ENCODE measurements at regions not wholly inside any gene's neighbourhood (a gene's known extent, or its start where the extent isn't known, plus 50 kb on each side); places are given as distances from the start of the nearest gene placed in this dataset.

DNA sequence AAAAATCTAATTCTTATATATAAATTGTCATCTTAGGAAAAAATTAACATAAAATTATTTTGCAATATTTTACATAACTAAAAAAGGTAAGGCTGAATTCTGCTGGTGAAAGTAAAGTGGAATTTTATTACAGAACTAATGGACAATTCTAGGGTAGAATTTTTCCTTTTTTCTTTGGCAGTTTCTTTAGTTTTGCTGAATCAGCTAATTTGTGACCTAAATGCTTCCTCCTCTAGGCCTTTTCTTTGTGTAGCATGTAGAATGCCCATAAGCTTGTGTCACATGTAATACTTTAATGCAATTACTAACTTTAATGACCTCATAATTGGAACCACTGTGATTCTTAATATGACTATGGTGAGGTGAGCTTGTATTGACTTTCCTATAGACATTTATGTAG, 1378.4 kb upstream of the ADGRL4 start:
- Histone ChIP-seq H3K4me3 (no peak overlapping the region), H3K4me1 (no peaks in the 10 kb centered on the region), H3K36me3 (no peaks in the 10 kb centered on the region), H3K27ac (no peak overlapping the region), H3K27me3 (no peaks in the 10 kb centered on the region), H3K9me3 (no peaks in the 10 kb centered on the region)
- intact Hi-C loops (cut with DNase I), result no loop called here
- TF ChIP-seq, protein P1, sequence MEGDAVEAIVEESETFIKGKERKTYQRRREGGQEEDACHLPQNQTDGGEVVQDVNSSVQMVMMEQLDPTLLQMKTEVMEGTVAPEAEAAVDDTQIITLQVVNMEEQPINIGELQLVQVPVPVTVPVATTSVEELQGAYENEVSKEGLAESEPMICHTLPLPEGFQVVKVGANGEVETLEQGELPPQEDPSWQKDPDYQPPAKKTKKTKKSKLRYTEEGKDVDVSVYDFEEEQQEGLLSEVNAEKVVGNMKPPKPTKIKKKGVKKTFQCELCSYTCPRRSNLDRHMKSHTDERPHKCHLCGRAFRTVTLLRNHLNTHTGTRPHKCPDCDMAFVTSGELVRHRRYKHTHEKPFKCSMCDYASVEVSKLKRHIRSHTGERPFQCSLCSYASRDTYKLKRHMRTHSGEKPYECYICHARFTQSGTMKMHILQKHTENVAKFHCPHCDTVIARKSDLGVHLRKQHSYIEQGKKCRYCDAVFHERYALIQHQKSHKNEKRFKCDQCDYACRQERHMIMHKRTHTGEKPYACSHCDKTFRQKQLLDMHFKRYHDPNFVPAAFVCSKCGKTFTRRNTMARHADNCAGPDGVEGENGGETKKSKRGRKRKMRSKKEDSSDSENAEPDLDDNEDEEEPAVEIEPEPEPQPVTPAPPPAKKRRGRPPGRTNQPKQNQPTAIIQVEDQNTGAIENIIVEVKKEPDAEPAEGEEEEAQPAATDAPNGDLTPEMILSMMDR (IDR thresholded peaks at IDR 0.05), result no peak
- TF ChIP-seq POLR2A (IDR thresholded peaks at IDR 0.05), result no peak
- no peak for DNase-seq

DNA sequence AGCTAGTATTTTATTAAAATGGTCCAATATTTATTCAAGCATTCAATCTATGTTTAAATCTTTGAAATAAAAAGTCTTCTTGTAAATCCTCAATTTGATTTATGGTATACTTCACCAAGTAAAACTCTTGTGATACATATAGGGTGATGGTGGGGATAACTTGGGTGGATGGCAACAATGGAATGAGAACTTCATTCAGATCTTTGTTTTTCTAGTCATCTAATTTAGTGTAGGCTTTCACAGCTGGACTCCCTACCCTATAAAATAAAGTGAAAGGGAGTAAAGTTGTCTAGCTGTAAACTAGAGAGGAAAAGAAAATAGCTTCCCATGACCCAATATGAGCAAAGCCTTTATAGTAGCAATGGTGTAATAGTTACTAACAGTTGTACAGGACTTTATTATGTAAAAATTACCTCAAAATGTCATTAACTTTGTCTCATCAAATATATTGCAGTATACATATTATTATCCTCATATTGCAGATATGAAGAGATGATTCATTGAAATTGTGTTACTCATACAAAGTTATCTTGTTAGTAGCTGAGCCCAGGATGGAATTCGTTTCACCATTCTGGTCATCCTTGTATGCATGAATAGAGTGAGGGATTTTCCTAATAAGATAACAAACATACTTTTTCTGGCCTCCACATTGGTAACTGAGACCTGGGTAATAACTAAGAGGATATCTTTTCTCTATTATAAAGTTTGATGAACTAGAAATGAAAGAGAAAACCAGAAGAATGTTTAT, 1377.7 kb upstream of the ADGRL4 start:
- Histone ChIP-seq H3K9me3 (no peaks in the 10 kb centered on the region), H3K36me3 (no peaks in the 10 kb centered on the region), H3K4me3 (no peak overlapping the region), H3K4me1 (no peaks in the 10 kb centered on the region), H3K27me3 (no peaks in the 10 kb centered on the region), H3K27ac (no peak overlapping the region)
- no peak for DNase-seq
- no peak for TF ChIP-seq POLR2A (IDR thresholded peaks at IDR 0.05)
- TF ChIP-seq, protein P1 (IDR thresholded peaks at IDR 0.05), result no peak
- WGBS, 2 donors, result 36 to 38% methylated on average over 1 of the region's 1 CpG
- intact Hi-C loops (cut with DNase I), result no loop called here

GRCh38 chr1:80375662-80376061, 1369.1 kb upstream of the ADGRL4 start:
- H3K9me3 ChIP-seq, result no peaks in the 10 kb centered on the region
- no peak overlapping the region for H3K4me3 ChIP-seq
- DNase-seq, result no peak
- H3K27me3 ChIP-seq, result no peaks in the 10 kb centered on the region
- TF ChIP-seq, protein P1 (IDR thresholded peaks at IDR 0.05), result no peak
- TF ChIP-seq POLR2A (IDR thresholded peaks at IDR 0.05), result no peak
- no peaks in the 10 kb centered on the region for H3K36me3 ChIP-seq
- H3K27ac ChIP-seq, result no peak overlapping the region
- no peaks in the 10 kb centered on the region for H3K4me1 ChIP-seq
- intact Hi-C loops (cut with DNase I), result no loop called here

- Histone ChIP-seq H3K27me3 (no peaks in the 10 kb centered on the region), H3K36me3 (no peaks in the 10 kb centered on the region), H3K27ac (no peak overlapping the region), H3K4me1 (no peaks in the 10 kb centered on the region), H3K4me3 (no peak overlapping the region), H3K9me3 (no peaks in the 10 kb centered on the region)
- intact Hi-C loops (cut with DNase I), result no loop called here
- TF ChIP-seq, protein P1 (IDR thresholded peaks at IDR 0.05), result no peak
- no peak for TF ChIP-seq POLR2A (IDR thresholded peaks at IDR 0.05)
- no peak for DNase-seq
- WGBS, 2 donors, result 37 to 57% methylated on average over 1 of the region's 1 CpG
Observed at GRCh38 chr1:80375109-80375508, 1368.6 kb upstream of the ADGRL4 start.

GRCh38 chr1:80369780-80370179, 1363.2 kb upstream of the ADGRL4 start:
- Histone ChIP-seq H3K4me3 (no peak overlapping the region), H3K9me3 (no peaks in the 10 kb centered on the region), H3K27me3 (no peaks in the 10 kb centered on the region), H3K27ac (no peak overlapping the region), H3K36me3 (no peaks in the 10 kb centered on the region), H3K4me1 (no peaks in the 10 kb centered on the region)
- WGBS, 2 donors, result 77 to 80% methylated on average over 3 of the region's 3 CpGs
- no peak for TF ChIP-seq POLR2A (IDR thresholded peaks at IDR 0.05)
- TF ChIP-seq, protein P1 (IDR thresholded peaks at IDR 0.05), result no peak
- intact Hi-C loops (cut with DNase I), result no loop called here
- no peak for DNase-seq
